ENCODE measurements at regions not wholly inside any gene's neighbourhood (a gene's known extent, or its start where the extent isn't known, plus 50 kb on each side); places are given as distances from the start of the nearest gene placed in this dataset.

DNA sequence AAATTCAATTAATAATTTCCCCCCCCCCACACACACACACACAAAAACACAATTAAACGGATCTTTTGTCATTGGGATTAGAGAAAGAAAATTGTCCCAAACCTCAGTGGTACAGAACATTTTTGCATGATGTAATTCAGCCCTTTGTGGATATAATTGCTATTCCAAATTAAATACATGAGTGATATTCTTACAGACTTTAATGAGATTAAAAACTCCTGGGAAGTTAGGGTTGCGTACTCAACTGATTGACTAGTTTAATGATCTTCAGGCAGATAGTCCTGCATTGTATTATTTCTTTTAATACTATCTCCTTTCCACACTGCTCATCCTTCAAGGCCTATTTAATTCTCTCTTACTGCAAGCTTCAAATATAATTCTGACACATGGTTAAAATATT, 711.8 kb upstream of the LRFN5 start:
- no peak for ATAC-seq
- H3K9me3 Mint-ChIP-seq = peaks cover 9% of the 10 kb centered on the region
- no peaks in the 10 kb centered on the region for H3K27me3 Mint-ChIP-seq
- no peak overlapping the region for H3K27ac Mint-ChIP-seq
- H3K4me1 Mint-ChIP-seq = no peaks in the 10 kb centered on the region
- H3K4me3 Mint-ChIP-seq = no peak overlapping the region
- H3K36me3 Mint-ChIP-seq = no peaks in the 10 kb centered on the region

DNA sequence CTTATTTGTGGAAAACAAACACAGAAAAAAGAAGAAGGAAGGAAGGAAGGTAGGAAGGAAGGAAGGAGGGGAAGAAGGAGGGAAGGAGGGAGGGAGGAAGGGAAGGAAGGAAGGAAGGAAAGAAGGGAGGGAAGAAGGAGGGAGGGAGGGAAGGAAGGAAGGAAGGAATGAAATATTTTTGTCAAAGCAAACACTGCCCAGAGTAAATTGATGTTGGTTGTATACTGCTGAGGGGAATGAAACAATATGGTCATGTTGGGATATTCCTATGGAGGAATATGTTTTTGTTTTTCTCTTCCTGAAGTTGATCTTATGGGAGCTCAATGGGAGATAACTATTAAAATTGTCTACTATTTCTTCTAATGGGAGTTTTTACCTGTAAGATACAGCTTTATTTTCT, 717.5 kb upstream of the LRFN5 start:
- no peaks in the 10 kb centered on the region for H3K27me3 Mint-ChIP-seq
- H3K4me3 Mint-ChIP-seq = no peak overlapping the region
- H3K4me1 Mint-ChIP-seq = no peaks in the 10 kb centered on the region
- H3K36me3 Mint-ChIP-seq = no peaks in the 10 kb centered on the region
- no peak for ATAC-seq
- peaks cover 2% of the 10 kb centered on the region for H3K9me3 Mint-ChIP-seq
- no peak overlapping the region for H3K27ac Mint-ChIP-seq

DNA sequence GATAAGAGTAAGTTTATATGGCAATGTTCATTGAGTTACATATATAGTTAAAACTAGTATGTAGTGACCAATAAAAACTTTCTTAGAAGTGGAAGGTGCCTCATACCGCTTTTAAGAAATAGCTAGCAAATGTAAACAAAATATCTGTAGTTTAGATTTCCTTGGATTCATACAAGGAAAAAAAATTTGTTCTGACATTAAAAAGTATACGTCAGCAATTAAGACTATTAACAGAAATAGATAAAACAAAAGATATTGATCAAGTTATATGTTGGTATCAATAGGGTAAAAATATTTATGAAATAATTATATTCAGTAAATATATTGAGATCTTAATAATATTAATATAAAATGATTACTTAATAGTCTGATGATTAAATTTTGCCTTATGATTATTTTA, 718.8 kb upstream of the LRFN5 start:
- H3K4me1 Mint-ChIP-seq = no peaks in the 10 kb centered on the region
- no peaks in the 10 kb centered on the region for H3K36me3 Mint-ChIP-seq
- H3K4me3 Mint-ChIP-seq = no peak overlapping the region
- ATAC-seq = no peak
- H3K9me3 Mint-ChIP-seq = peaks cover 2% of the 10 kb centered on the region
- no peaks in the 10 kb centered on the region for H3K27me3 Mint-ChIP-seq
- no peak overlapping the region for H3K27ac Mint-ChIP-seq

DNA sequence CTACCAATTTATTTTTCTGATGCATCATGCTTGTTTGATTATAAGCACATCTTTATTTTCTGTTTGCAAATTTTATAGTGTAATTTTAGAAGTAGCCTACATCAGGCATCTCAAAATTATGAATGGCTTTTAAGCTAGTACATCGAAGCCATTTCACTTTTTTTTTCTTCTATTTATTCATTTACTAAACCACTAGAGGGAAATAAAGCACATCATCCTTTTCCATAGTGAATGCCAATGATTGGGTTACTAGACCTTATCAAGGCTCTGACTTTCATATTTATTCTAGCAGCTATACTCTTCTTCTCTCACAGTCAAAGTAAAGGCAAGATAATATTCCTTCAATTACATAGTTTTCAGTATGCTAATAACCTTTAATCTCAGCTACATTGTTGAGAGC, 736.4 kb upstream of the LRFN5 start:
- Mint-ChIP-seq H3K4me1 (no peaks in the 10 kb centered on the region), H3K36me3 (no peaks in the 10 kb centered on the region), H3K4me3 (no peak overlapping the region), H3K27me3 (no peaks in the 10 kb centered on the region), H3K9me3 (peaks cover 2% of the 10 kb centered on the region), H3K27ac (no peak overlapping the region)
- no peak for ATAC-seq

DNA sequence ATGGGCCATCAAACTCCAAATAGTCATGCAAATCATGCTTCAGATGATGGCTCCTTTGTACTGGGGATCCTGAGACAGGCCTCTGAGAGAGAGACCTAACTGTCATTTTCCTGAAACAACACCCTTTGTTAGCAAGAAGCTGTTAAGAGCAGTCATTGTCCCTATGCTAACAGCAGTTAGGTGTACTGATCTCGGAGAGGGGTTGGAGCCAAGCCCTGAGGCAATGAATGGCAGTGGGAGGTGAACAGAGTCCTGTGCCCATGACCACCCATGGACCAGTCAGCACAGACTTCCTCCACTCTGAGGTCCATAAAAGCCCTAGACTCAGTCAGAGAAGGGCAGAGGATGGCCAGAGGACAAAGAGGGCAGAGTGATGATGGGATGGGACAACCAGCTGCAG, 747.6 kb upstream of the LRFN5 start:
- H3K9me3 Mint-ChIP-seq = peaks cover 7% of the 10 kb centered on the region
- H3K36me3 Mint-ChIP-seq = no peaks in the 10 kb centered on the region
- H3K27ac Mint-ChIP-seq = no peak overlapping the region
- no peaks in the 10 kb centered on the region for H3K4me1 Mint-ChIP-seq
- no peak for ATAC-seq
- H3K27me3 Mint-ChIP-seq = no peaks in the 10 kb centered on the region
- no peak overlapping the region for H3K4me3 Mint-ChIP-seq

DNA sequence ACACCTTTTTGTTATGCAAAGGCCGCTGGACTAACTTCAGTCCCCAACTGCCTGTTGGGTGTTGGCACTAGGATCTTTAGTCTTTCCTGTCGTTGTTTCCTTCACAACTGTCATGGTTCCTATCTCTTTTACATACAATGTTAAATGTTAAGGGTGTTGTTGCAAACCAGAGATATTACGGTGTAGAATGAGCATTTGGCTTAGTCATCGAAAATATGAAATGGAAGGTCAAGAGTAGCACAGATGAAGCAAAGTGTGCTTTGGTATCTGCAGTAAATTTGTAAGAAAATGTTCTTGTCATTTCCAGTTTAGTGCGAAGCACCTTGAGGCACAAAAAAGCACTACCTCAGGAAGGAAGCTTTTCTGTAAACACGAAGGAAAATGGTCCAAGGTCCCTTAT, 751.3 kb upstream of the LRFN5 start:
- Mint-ChIP-seq H3K27ac (no peak overlapping the region), H3K4me3 (no peak overlapping the region), H3K36me3 (no peaks in the 10 kb centered on the region), H3K9me3 (peaks cover 5% of the 10 kb centered on the region), H3K4me1 (no peaks in the 10 kb centered on the region), H3K27me3 (no peaks in the 10 kb centered on the region)
- ATAC-seq = no peak

DNA sequence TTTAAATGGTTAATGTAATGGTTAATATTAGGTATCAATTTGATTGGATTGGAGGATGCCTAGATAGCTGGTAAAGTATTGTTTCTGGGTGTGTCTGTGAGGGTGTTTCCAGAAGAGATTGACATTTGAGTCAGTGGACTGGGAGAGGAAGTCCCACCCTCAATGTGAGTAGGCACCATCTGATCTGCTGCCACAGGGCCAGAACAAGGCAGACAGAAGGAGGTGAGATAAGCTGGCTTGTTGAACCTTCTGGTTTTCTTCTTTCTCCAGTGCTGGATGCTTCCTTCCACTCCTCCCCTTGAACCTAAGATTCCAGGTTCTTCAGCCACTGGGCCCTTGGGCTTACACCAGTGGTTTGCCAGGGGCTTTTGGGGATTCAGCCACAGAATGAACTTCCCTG, 756.5 kb upstream of the LRFN5 start:
- Mint-ChIP-seq H3K4me1 (no peaks in the 10 kb centered on the region), H3K36me3 (no peaks in the 10 kb centered on the region), H3K27ac (no peak overlapping the region), H3K4me3 (no peak overlapping the region), H3K9me3 (no peaks in the 10 kb centered on the region), H3K27me3 (no peaks in the 10 kb centered on the region)
- ATAC-seq = no peak

DNA sequence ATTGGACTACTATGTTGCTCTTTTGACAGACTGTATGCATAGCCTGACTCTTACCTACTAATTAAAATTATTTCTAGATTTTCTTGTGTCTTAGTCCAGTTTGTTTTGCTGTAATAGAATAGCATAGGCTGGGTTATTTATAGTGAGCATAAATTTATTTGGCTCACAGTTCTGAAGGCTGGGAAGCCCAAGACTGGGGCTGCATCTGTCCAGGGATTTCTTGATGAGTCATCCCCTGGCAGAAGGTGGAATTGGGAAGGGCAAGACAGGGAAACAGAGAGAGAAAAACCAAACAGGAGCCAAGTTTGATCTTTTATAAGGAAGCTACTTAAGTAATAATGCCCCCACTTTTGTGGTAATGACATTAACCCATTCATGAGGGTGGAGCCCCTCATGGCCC, 759.2 kb upstream of the LRFN5 start:
- H3K4me1 Mint-ChIP-seq = no peaks in the 10 kb centered on the region
- no peaks in the 10 kb centered on the region for H3K9me3 Mint-ChIP-seq
- no peaks in the 10 kb centered on the region for H3K27me3 Mint-ChIP-seq
- no peaks in the 10 kb centered on the region for H3K36me3 Mint-ChIP-seq
- ATAC-seq = no peak
- no peak overlapping the region for H3K27ac Mint-ChIP-seq
- no peak overlapping the region for H3K4me3 Mint-ChIP-seq

DNA sequence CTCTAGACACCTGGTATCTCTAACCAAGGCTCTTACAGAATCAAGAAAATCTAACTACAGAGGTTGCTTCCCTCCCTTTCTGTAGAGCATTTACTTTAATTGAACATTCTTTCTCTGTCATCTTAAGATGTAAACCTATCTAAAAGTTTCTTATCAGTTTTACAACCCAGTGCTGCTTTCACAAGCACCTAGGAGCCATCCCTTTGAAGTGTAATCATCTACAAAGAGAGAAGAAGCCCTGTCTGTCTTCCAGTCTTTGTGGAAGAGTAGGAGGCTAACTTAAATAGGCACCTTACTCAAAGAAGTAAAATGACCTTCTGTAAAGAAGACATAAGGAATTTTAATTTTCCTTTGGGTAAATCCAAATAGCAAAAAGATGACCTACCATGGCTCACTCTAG, 763.9 kb upstream of the LRFN5 start:
- no peak overlapping the region for H3K27ac Mint-ChIP-seq
- ATAC-seq = no peak
- H3K4me1 Mint-ChIP-seq = no peaks in the 10 kb centered on the region
- H3K9me3 Mint-ChIP-seq = peaks cover 5% of the 10 kb centered on the region
- no peak overlapping the region for H3K4me3 Mint-ChIP-seq
- no peaks in the 10 kb centered on the region for H3K36me3 Mint-ChIP-seq
- H3K27me3 Mint-ChIP-seq = no peaks in the 10 kb centered on the region

DNA sequence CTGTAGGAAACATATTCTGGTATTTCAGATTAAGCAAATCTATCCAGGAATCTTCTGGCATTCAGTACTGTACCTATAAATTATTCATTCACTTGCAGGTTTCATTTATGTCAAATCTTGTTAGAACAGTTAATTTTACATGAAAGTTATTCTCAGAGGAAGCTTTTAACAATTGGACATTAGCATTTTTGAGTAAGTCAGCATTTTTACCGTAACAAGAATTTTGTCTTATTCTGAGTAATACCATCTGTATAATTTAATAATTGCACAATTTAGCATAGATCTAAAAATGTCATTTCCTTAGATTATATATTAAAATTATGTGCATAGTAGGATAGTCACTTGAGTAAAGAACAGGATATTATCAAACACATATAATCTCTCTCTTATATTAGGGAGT, 764.8 kb upstream of the LRFN5 start:
- Mint-ChIP-seq H3K4me3 (no peak overlapping the region), H3K4me1 (no peaks in the 10 kb centered on the region), H3K36me3 (no peaks in the 10 kb centered on the region), H3K9me3 (peaks cover 5% of the 10 kb centered on the region), H3K27me3 (no peaks in the 10 kb centered on the region), H3K27ac (no peak overlapping the region)
- no peak for ATAC-seq

DNA sequence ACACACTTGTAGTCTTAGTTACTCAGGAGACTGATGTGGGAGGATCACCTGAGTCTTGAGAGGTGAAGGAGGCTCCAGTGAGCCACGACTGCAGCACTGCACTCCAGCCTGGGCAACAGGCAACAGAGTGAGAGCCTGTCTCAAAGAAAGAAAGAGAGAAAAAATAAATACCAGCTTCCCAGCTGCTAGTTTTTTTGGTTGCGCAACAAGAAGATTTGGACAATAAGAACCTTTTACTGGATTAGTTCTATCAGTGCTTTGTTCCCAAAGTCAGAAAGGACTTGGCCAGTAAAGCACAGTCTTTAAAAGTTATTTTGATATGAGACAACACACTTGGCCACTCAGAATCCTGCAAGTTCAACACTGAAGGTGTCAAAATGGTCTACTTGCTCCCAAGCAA, 768.1 kb upstream of the LRFN5 start:
- Mint-ChIP-seq H3K9me3 (peaks cover 5% of the 10 kb centered on the region), H3K27me3 (no peaks in the 10 kb centered on the region), H3K36me3 (no peaks in the 10 kb centered on the region), H3K27ac (no peak overlapping the region), H3K4me3 (no peak overlapping the region), H3K4me1 (no peaks in the 10 kb centered on the region)
- ATAC-seq = no peak

DNA sequence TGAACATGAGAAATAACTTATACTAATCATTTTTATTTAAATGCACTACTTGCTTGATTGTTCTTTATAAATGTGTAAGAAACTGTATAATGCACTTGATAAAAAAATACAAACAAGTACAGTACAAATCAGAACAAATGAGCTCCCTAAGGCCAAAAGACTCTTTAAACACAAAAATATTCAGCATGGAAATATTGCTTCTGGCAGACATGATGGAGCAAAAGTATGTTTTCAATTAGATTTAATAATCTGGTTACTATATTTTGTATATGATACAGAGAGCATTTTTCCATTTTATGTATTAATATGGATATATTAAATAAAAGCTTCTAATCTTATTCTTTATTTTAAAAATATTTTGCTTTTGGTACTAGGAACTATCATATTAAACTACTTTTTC, 800.2 kb upstream of the LRFN5 start:
- no peaks in the 10 kb centered on the region for H3K4me1 Mint-ChIP-seq
- no peaks in the 10 kb centered on the region for H3K27me3 Mint-ChIP-seq
- ATAC-seq = no peak
- no peak overlapping the region for H3K27ac Mint-ChIP-seq
- H3K9me3 Mint-ChIP-seq = peaks cover 4% of the 10 kb centered on the region
- H3K36me3 Mint-ChIP-seq = no peaks in the 10 kb centered on the region
- no peak overlapping the region for H3K4me3 Mint-ChIP-seq

DNA sequence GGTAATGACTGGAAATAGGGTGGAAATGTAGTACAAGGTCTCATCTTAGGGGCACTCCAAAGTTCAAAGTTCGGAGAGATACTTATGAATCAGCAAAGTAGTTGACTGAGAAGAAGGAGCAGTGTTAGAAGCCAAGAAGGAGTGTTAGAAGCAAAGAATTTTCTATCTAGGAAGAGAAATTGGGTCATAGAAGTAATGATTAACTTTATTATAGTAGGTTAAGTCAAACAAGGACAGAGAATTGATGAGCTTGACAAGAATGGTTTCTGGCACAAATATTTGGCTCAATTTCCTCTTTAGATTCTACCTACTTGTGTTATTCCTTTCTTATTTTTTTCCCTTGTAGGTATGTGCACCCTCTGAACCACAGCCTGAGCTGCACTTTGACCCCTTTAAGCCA, 810.5 kb upstream of the LRFN5 start:
- Mint-ChIP-seq H3K27me3 (no peaks in the 10 kb centered on the region), H3K36me3 (no peaks in the 10 kb centered on the region), H3K4me1 (no peaks in the 10 kb centered on the region), H3K4me3 (no peak overlapping the region), H3K27ac (no peak overlapping the region), H3K9me3 (peaks cover 3% of the 10 kb centered on the region)
- no peak for ATAC-seq

DNA sequence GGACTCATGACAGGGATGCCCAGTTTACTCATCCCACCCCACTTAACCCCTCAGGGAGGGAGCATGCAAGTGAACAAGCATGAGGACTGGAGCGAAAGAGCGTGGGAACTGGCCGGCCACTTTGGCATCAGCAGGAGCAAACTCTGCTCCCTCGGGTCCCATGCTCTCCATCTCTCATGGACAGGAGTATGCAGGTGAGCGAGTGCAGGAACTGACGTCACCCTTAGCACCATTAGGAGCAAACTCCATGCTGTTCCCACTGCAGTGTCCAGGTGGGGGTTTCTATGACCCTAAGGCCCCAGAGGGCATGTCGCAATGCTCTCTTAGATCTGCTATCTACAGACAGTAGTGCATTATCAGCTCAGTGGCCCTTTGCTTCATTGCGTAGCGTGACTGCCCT, 821.8 kb upstream of the LRFN5 start:
- peaks cover 7% of the 10 kb centered on the region for H3K9me3 Mint-ChIP-seq
- H3K27me3 Mint-ChIP-seq = no peaks in the 10 kb centered on the region
- ATAC-seq = no peak
- no peaks in the 10 kb centered on the region for H3K4me1 Mint-ChIP-seq
- no peaks in the 10 kb centered on the region for H3K36me3 Mint-ChIP-seq
- H3K4me3 Mint-ChIP-seq = no peak overlapping the region
- no peak overlapping the region for H3K27ac Mint-ChIP-seq

DNA sequence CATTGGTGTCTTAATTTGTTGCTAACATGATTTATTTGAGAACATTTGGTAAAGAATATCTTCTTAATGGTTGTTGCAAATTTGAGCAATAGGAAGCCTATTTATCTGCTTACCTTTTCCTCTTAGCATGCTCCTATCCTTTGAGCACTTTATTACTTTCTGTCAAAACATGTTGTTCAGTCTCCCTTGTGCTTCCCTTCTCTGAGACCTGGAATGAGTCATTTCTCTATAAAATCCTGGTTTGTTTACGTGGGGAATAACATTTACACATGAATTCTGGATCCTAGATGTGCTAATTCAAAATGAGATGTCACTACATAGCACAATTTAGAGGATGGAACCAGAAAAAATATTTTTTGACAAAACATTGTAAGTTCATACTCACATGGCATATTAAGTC, 844.0 kb upstream of the LRFN5 start:
- H3K27ac Mint-ChIP-seq = no peak overlapping the region

DNA sequence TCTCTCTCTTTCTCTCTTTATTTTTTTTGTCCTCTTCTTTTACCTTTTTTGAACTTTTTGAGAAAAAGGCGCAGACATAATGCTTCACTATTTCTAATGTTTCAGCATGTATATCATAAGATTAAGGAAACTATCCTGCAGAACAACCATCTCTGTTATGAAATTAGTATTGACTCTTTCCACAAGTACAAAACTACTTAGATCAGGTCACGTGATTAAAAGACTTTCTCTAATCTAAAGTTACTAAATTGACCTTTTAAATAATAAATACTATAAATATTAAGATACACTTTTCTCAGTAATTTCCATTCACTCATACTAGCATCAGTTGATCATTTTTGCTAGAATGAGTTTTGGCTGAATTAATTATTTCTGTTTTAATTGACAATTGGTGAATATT, 844.5 kb upstream of the LRFN5 start:
- Mint-ChIP-seq H3K4me3 (no peak overlapping the region), H3K4me1 (no peaks in the 10 kb centered on the region)

More for the DNA sequence above, 844.0 kb upstream of the LRFN5 start:
- H3K36me3 Mint-ChIP-seq = no peaks in the 10 kb centered on the region
- no peaks in the 10 kb centered on the region for H3K27me3 Mint-ChIP-seq
- no peak overlapping the region for H3K4me3 Mint-ChIP-seq
- no peak for ATAC-seq
- H3K4me1 Mint-ChIP-seq = no peaks in the 10 kb centered on the region
- H3K9me3 Mint-ChIP-seq = peaks cover 2% of the 10 kb centered on the region

DNA sequence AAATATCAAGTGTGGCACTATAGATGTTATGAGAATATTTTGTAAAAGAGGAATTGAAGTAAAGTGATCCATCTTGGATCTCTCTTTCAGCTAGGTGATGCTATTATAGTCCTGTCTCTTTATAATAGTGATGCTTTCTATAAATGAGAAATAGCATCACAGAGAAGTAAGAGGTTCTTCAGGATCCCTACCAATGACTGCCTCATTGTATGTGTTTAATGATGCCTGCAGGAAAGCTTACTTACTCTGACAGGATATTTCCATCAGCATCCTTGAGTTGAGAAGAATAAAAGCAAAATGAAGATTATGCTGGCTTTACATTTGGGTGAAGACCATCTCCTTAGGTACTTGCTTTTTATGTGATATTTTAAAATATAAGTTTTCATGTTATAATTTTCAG, 846.0 kb upstream of the LRFN5 start:
- Mint-ChIP-seq H3K36me3 (no peaks in the 10 kb centered on the region), H3K27me3 (no peaks in the 10 kb centered on the region), H3K27ac (no peak overlapping the region), H3K4me1 (no peaks in the 10 kb centered on the region), H3K9me3 (peaks cover 5% of the 10 kb centered on the region), H3K4me3 (no peak overlapping the region)
- no peak for ATAC-seq

More for the DNA sequence above, 844.5 kb upstream of the LRFN5 start:
- H3K27me3 Mint-ChIP-seq = no peaks in the 10 kb centered on the region
- peaks cover 2% of the 10 kb centered on the region for H3K9me3 Mint-ChIP-seq
- H3K36me3 Mint-ChIP-seq = no peaks in the 10 kb centered on the region
- ATAC-seq = no peak
- H3K27ac Mint-ChIP-seq = no peak overlapping the region
